GM12878 (cell line): ENCODE measurements at regions not wholly inside any gene's neighbourhood (a gene's known extent, or its start where the extent isn't known, plus 50 kb on each side); places are given as distances from the start of the nearest gene placed in this dataset.
"Not testable (repeated sequence)": the region's sequence is repeated elsewhere in the genome, so short reads cannot be mapped to it uniquely, and the experiment has no call there.

Experiments used
- ATAC-seq: fragments of 200-7000 bp; cut with Tn5 transposase; 3 replicates; pipeline ENCODE4 v1.9.1; 2020; ENCODE audit warnings: mild to moderate bottlenecking, moderate library complexity
- BruUV-seq: library from RNA; stranded (reverse); fragments of 400-500 nt; replicated peaks from 2 replicates; lab custom pipeline; 2021; lab: Mats Ljungman, UMichigan
- CTCF ChIA-PET: fragments of 300-600 bp; sonication (Branson Sonifier 250); formaldehyde crosslinking; extraction: SDS; loops from one replicate; lab custom pipeline; 2021; ENCODE audit warnings: inconsistent platforms; lab: Yijun Ruan, JAX
- POLR2A ChIA-PET: fragments of 350-600 bp; formaldehyde crosslinking; extraction: SDS; loops from one replicate; lab custom pipeline; 2021; ENCODE audit warnings: inconsistent platforms; lab: Charles Lee
- RAD21 ChIA-PET: fragments of 300-600 bp; sonication (Branson Sonifier 250); formaldehyde crosslinking; loops from one replicate; lab custom pipeline; 2023; ENCODE audit warnings: antibody characterized with exemption; ENCODE audit not compliant: unreplicated experiment; lab: Charles Lee
- SMC1A ChIA-PET: fragments of 300-600 bp; sonication (Branson Sonifier 250); formaldehyde crosslinking; loops from one replicate; lab custom pipeline; 2023; ENCODE audit not compliant: unreplicated experiment, uncharacterized antibody; lab: Charles Lee
- DNase-seq: peaks from one replicate; pipeline ENCODE4 v3.0.0-alpha.2; 2011; ENCODE audit warnings: low read depth, low spot score
- FAIRE-seq: peaks from 3 replicates; lab custom pipeline; 2011; peaks lifted over from hg19 to GRCh38; lab: Jason Lieb, UNC
- H2AFZ ChIP-seq: 2 replicates; pipeline ENCODE4 v1.6.0; 2011; ENCODE audit warnings: low read depth, low read length, control low read depth; ENCODE audit not compliant: control insufficient read depth
- H3K27ac ChIP-seq: 2 replicates; pipeline ENCODE4 v1.5.1; 2011; ENCODE audit warnings: control low read depth; ENCODE audit not compliant: control insufficient read depth, insufficient read depth
- H3K27me3 ChIP-seq, 2 experiments: replicated peaks in 1 of 2; 2 replicates each; pipeline versions ENCODE4 v1.6.0 to v1.6.1; 2011; ENCODE audit warnings: low read length in 1 of 2; ENCODE audit not compliant: control insufficient read depth in 2 of 2, insufficient read depth in 2 of 2
- H3K36me3 ChIP-seq, 2 experiments: 2 replicates each; pipeline ENCODE4 v1.5.1; 2011; ENCODE audit warnings: low read length in 1 of 2; ENCODE audit not compliant: control insufficient read depth in 2 of 2, insufficient read depth in 2 of 2
- H3K4me1 ChIP-seq: 2 replicates; pipeline ENCODE4 v1.6.1; 2011; ENCODE audit warnings: mild to moderate bottlenecking, low read length, moderate library complexity, mixed read lengths; ENCODE audit not compliant: control insufficient read depth, insufficient read depth
- H3K4me2 ChIP-seq: 2 replicates; pipeline ENCODE4 v1.6.0; 2011; ENCODE audit warnings: control low read depth; ENCODE audit not compliant: control insufficient read depth, insufficient read depth
- H3K4me3 ChIP-seq: fragments of 200-600 bp; sonication (generic); 2 replicates; pipeline ENCODE4 v1.5.1; 2016
- H3K79me2 ChIP-seq: 2 replicates; pipeline ENCODE4 v1.6.0; 2011; ENCODE audit warnings: low read length; ENCODE audit not compliant: control insufficient read depth, insufficient read depth
- H3K9ac ChIP-seq: 2 replicates; pipeline ENCODE4 v1.8.0; 2011; ENCODE audit warnings: low read length, control low read depth, mixed read lengths; ENCODE audit not compliant: control insufficient read depth, insufficient read depth
- H3K9me3 ChIP-seq: replicated peaks from 3 replicates; pipeline ENCODE4 v1.5.1; 2011; ENCODE audit warnings: mild to moderate bottlenecking, low read length; ENCODE audit not compliant: control insufficient read depth, insufficient read depth
- H4K20me1 ChIP-seq: 2 replicates; pipeline ENCODE4 v1.6.0; 2011; ENCODE audit not compliant: control insufficient read depth, insufficient read depth
- JUNB ChIP-seq: IDR thresholded peaks from 2 replicates; pipeline ENCODE4 v1.6.1; 2016; ENCODE audit warnings: antibody characterized with exemption, mild to moderate bottlenecking
- JUND ChIP-seq: IDR thresholded peaks from 2 replicates; pipeline ENCODE4 v1.6.1; 2012; ENCODE audit warnings: low read depth, mild to moderate bottlenecking, low read length, improper control_type of control experiment, moderate library complexity
- WGBS: methylation state at CpG from one replicate; pipeline ENCODE4 v1.1.6; 2016; ENCODE audit warnings: low lambda C conversion rate; ENCODE audit not compliant: insufficient replicate concordance, insufficient coverage; ENCODE audit errors: missing lambda C conversion rate; 5-methylcytosine and 5-hydroxymethylcytosine counted together
- in situ Hi-C: fragments of 300-500 bp; cut with MboI; formaldehyde crosslinking; loops from 9 replicates; pipeline ENCODE4 v1.14.3; 2018; ENCODE audit warnings: mixed read lengths
- intact Hi-C: fragments of 100-400 bp; cut with micrococcal nuclease; formaldehyde crosslinking; loops from one replicate; pipeline ENCODE4 v1.14.2; 2022; ENCODE audit not compliant: unreplicated experiment

DNA sequence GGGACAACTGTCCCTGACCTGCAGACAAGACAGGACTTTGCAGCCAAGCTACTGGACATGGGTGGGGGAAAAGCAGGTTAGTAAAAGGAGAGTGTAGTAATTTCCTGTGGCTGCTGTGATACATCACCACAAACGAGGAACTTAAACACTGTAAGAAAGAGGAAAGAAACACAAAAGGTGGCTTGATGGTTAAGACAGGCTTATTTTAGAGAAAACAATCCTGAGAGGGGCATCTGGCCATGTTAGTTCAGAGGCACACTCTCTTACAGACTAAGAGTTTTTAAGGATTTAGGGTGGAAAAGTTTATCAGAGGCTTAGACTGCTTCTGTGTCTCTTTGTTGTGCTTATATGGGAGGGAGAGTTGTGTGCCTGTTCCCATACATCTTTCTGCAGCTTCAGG is 667.0 kb downstream of the TYW1 start:
- Histone ChIP-seq H3K4me2 (no peak overlapping the region), H3K4me1 (no peaks in the 10 kb centered on the region), H2AFZ (no peak overlapping the region), H4K20me1 (no peaks in the 10 kb centered on the region), H3K79me2 (no peaks in the 10 kb centered on the region), H3K36me3 (no peaks in the 10 kb centered on the region), H3K27me3 (no peaks in the 10 kb centered on the region), H3K27ac (no peak overlapping the region), H3K9ac (no peak overlapping the region), H3K9me3 (no peaks in the 10 kb centered on the region; the same call in 2 of the 3 replicates), H3K4me3 (no peak overlapping the region)
- RAD21 ChIA-PET = no interaction called here
- CTCF ChIA-PET = no interaction called here
- no peak for FAIRE-seq
- 0% methylated on average over 1 of the region's 1 CpG for WGBS
- intact Hi-C loops = no loop called here
- POLR2A ChIA-PET = no interaction called here
- no peak for ATAC-seq
- in situ Hi-C loops = no loop called here
- SMC1A ChIA-PET = no interaction called here
- BruUV-seq = no TSS peak
- no peak for TF ChIP-seq JUNB
- no peak for TF ChIP-seq JUND
- no peak for DNase-seq

DNA sequence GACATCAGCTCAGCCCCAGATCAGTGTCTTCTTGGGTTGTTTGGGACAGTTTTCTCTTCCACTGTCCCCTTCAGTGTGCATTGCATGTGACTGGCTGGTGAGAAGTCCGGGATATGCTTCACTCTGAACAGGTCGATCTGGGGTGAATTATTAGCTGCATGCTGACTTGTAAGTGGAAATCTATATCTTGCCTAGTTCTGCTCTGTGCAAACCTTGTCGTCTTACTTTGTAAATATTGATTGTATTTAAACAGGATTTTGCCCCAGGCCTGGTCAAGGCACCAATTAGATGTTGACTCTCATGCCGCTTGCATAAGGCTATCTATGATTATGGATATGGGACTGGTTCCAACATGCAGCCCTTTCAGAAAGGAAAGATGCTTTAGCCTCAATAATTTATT is 669.7 kb downstream of the TYW1 start:
- ATAC-seq, H4K20me1 ChIP-seq, H3K27ac ChIP-seq, H3K4me2 ChIP-seq, H3K79me2 ChIP-seq, CTCF ChIA-PET, BruUV-seq, H3K9me3 ChIP-seq, POLR2A ChIA-PET, in situ Hi-C loops, SMC1A ChIA-PET, H2AFZ ChIP-seq, RAD21 ChIA-PET, H3K4me3 ChIP-seq, H3K4me1 ChIP-seq, DNase-seq, intact Hi-C loops, H3K27me3 ChIP-seq, FAIRE-seq, H3K9ac ChIP-seq, H3K36me3 ChIP-seq: not testable (repeated sequence)
- 62% methylated on average over 4 of the region's 4 CpGs for WGBS
